Activated naive CD4-positive, alpha-beta T cell treated with anti-CD3 and anti-CD28 coated beads, Interleukin-2, amount 50 U/mL, for 72 hours (primary cell): ENCODE measurements at regions not wholly inside any gene's neighbourhood (a gene's known extent, or its start where the extent isn't known, plus 50 kb on each side); places are given as distances from the start of the nearest gene placed in this dataset.
"Not testable (repeated sequence)": the region's sequence is repeated elsewhere in the genome, so short reads cannot be mapped to it uniquely, and the experiment has no call there.

ENCODE experiments used
- ATAC-seq, 2 donors: fragments of 150-1000 bp; cut with Tn5 transposase; 2 replicates each; pipeline ENCODE4 v1.10.0; 2021; ENCODE audit warnings: mild to moderate bottlenecking in 2 of 2, moderate library complexity in 2 of 2
- DNase-seq, 2 donors: peaks; one replicate each; pipeline ENCODE4 v3.0.0; 2021 to 2022; ENCODE audit warnings: low spot score in 2 of 2
- H3K27ac Mint-ChIP-seq, 2 donors: one replicate each; pipeline ENCODE4 v1.8.0; 2022; ENCODE audit warnings: mild to moderate bottlenecking in 2 of 2, mixed read lengths in 2 of 2
- H3K36me3 Mint-ChIP-seq, 2 donors: one replicate each; pipeline ENCODE4 v1.8.0; 2022; ENCODE audit warnings: mixed read lengths in 2 of 2
- H3K9me3 Mint-ChIP-seq, 2 donors: one replicate each; pipeline ENCODE4 v1.8.0; 2022; ENCODE audit warnings: mixed read lengths in 2 of 2

DNA sequence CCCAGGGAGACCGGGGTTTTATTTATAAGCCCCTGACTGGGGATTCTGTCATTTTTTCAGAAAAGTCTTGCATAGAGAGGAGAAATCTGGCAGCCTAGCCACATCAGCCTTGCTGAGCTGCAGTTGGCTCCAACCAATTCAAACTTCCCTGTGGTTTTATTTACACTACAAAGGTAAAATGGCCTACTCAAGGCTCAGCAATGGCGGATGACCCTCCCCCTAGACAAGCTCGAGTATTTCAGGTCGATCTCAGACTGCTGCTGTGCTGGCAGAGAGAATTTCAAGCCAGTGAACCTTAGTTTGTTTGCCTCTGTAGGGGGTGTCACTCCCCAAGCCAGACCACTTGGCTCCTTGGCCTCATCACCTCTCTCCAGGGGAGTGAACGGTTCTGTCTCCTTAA, 52.9 kb downstream of the CDY2A start:
- not testable (repeated sequence) for ATAC-seq, H3K9me3 Mint-ChIP-seq, DNase-seq, H3K27ac Mint-ChIP-seq, H3K36me3 Mint-ChIP-seq

DNA sequence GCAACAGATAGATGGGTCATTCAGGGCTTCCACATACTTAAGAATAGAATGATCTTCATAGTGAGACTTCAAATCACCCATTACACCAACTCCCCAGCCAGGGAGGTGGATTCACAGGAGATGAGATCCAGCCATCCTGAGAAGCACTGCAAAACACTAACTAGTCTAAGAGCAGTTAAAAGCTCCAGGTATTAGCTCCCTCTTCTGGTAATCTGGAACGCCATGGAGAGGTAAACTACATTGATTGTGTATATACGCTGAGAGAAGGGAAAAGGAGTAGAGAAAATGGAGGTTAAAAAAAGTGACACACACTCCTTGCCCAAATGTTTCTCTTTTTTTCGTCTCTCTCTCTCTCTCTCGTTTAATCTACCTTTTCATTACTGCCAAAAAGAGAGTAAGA, 60.3 kb downstream of the CDY2A start:
- H3K36me3 Mint-ChIP-seq, H3K9me3 Mint-ChIP-seq, H3K27ac Mint-ChIP-seq, ATAC-seq, DNase-seq: not testable (repeated sequence)

DNA sequence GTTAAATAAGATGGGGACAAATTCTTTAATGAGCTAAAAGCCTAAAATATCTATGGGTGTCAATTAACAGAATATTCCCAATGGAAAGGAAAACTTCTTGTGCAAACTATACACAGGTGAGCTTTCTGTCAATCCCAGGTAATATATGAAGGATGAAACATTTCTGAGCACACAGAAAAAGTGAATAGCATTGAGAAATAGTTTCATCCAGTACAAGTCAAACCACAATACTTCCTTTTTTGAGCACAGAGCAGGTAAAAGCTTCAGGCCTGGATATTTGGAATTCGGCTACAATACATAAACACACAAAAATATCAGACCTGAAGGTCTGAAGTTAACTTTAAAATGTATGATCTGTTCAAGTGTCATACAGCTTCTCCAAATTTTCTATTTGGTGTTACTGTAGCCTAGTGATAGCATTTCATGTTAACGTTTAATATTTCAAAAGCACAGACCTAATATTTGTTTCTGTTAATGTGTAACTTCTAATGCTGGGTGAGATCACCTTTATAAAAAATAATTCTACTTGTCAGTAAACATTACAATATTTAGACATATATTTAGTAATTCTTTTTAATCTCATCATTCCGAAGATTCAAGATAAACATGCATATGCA, 60.9 kb downstream of the CDY2A start:
- not testable (repeated sequence) for H3K27ac Mint-ChIP-seq, DNase-seq, H3K9me3 Mint-ChIP-seq, ATAC-seq, H3K36me3 Mint-ChIP-seq

DNA sequence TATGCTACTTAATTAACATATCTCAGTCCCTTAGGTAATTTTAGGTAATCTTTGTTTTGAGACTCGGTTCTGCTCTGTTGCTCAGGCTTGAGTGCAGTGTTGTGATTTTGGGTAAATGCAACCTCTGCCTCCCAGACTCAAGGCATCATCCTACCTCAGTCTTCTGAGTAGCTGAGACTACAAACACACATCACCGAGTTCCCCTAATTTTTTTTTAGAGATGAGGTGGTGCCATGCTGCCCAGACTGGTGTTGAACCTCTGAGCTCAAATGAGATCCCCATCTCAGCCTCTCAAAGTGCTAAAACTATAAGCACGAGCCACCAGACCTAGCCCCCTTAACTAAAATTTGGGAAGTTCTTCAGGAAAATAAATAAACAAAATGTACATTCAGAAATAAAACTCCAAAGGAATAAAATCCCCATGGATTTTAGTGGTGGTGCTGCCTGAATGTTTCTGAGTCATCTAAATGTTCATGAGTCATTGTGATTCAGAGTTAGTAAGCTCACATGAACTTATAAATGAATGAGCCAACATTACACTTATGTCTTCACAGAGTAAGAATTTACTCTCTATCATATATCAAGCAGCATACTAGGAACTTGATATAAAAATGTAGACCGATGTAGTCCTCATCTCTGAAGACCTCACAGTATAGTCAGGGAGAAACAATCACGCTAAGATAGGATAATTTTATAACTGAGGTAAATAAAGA, 62.5 kb downstream of the CDY2A start:
- ATAC-seq, H3K9me3 Mint-ChIP-seq, H3K27ac Mint-ChIP-seq, DNase-seq, H3K36me3 Mint-ChIP-seq: not testable (repeated sequence)

DNA sequence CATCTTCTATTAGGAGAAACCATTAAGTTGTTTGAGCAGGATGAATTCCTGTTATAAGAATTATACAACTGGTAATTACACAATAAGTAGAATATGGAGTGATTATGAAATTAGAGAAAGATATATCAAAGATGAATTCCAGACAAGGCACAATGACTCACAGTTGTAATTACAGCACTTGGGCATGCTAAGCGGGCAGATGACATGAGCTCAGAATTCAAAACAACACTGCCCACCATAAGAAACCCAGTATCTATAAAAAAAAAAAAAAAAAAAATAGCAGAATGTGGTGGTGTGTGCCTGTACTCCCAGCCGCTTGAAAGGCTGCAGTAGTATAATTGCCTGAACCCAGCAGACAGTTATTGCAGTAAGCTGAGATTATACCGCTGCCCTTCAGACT, 67.4 kb downstream of the CDY2A start:
- not testable (repeated sequence) for H3K36me3 Mint-ChIP-seq, H3K9me3 Mint-ChIP-seq, DNase-seq, ATAC-seq, H3K27ac Mint-ChIP-seq

DNA sequence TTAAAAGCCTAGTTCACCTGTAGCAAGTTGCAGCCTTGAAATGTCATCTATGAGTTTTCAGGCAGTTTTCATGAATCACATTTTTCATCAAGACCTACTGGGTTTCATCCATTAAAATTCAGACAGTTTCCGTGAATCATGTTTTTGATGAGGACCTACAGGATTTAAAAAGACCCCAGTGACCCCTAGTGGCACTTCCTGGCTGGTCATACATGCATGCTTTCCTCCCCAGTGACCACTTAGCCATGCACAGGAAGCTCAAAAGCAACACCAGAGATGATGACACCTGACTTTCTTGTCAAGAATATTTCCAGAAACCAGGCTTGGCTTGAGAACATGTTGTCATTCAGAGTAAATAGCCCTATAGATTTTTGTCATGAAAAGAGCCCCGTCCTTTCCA, 80.1 kb downstream of the CDY2A start:
- H3K9me3 Mint-ChIP-seq, ATAC-seq, DNase-seq, H3K36me3 Mint-ChIP-seq, H3K27ac Mint-ChIP-seq: not testable (repeated sequence)

DNA sequence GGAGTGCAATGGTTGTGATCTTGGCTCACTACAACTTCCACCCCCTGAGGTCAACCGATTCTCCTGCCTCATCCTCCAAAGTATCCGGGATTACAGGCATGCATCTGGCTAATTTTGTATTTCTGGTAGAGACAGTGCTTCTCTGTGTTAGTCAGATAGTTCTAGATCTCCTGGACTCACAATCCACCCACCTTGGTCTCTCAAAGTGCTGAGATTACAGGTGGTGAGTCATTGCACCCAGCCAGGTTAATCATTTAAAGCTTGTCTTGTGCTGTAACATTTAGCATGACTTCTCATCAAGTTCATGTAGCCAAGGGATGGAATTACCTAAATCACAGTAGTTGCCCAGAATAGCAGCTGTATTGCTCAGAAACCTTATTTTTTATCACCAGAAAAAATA, 92.8 kb downstream of the CDY2A start:
- not testable (repeated sequence) for DNase-seq, H3K27ac Mint-ChIP-seq, ATAC-seq, H3K9me3 Mint-ChIP-seq, H3K36me3 Mint-ChIP-seq

DNA sequence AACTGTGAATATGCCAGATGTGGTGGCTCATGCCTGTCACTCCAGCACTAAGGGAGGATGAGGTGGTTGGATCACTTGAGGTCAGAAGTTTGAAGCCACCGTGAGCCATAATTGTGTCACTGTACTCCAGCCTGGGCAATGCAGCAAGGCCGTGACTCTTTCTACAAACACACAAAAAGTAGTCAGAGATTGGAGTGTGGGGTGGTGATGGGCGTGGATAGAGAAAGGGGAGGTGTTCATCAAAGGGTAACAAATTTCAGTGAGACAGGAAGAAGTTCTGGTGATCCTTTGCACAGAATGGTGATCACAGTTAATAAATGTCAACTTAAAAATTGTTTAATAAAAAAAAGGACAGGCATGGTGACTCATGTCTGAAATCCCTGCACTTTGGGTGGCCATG, 112.1 kb downstream of the CDY2A start:
- not testable (repeated sequence) for ATAC-seq, H3K9me3 Mint-ChIP-seq, H3K27ac Mint-ChIP-seq, H3K36me3 Mint-ChIP-seq, DNase-seq

DNA sequence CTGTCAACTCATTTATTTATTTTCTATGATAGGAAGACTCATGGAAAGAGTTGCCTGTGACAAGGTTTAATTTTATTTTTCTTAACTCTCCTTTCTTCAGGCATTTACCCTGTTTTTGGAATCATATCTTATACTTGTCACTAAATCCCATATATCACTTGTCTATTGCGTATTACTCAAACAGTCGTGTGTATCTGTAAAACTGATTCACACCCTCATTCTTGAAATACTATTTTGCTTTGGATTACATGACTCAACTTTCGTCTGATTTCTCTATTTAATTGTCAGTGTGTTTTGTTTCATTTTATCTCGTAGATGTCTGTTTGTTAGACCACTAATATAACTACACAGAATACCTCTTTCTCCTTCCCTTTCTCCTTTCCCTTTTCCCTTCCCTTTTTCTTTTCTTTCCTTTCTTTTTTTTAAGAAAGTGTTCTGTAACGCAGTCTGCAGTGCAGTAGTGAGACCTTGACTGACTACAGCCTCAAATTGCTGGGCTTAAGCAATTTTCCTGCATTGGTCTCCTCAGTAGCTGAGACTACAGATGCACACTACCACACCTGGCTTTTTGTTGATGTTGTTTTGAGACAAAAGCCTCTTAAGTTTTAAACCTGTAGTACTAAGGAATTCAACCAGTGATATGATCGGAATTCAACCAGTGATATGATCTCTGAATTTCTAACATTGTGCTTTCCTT, 113.9 kb downstream of the CDY2A start:
- DNase-seq, ATAC-seq, H3K9me3 Mint-ChIP-seq, H3K27ac Mint-ChIP-seq, H3K36me3 Mint-ChIP-seq: not testable (repeated sequence)

DNA sequence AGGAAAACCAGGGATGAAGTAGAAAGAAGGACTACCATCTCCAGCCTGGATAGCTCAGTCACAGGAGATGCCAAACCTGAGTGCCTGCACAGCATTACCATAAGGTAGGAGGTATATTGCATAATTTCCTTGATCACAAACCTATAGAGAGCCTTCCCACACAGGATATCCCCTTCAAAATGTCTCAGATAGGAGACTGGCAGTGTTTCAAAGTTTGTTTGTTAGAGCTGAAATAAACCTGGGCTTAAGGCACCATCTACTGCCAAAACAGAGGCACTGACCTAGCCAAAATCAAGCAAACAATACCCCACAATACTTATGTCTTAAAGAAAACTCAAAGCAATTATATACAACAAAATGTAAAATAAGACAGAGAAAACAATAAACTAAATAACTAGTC, 120.8 kb downstream of the CDY2A start:
- not testable (repeated sequence) for H3K27ac Mint-ChIP-seq, H3K36me3 Mint-ChIP-seq, H3K9me3 Mint-ChIP-seq, DNase-seq, ATAC-seq

DNA sequence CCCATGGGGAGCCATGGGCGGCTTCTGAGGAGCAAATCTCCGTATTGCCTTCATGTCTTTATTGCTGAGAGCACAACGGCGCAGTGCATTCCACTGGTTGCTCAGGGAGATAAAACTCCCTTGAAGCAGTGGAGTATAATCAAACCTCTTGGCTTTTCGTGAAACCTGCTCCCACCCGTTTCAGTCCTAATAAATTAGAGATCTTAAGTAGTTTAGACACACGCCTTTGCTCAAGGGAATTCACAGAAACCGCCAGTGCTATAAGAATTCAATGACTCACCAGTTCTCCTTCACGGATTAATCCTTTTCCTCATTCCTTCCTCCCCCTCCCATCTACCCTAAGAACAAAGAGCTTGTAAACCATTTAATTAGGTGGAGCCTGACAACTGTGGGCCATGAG, 127.0 kb downstream of the CDY2A start:
- H3K27ac Mint-ChIP-seq, H3K9me3 Mint-ChIP-seq, ATAC-seq, H3K36me3 Mint-ChIP-seq, DNase-seq: not testable (repeated sequence)

DNA sequence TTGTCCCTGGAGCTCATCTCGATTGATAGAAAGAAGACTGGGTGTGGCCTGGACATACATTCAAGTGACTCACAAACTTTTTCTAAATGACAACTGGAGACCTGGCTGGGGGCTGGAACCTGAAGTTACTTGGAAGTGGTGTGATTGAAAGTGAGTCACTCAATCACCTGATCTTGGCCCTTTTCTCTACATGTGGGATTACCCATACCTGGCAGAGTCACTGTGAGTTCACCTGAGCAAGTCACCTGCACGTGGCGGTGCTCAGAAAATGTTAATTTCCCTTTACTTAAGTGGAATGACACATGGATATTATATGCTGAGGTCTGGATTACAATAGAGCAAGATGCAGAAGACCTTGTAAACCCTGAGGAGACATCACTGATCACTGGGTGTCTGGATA, 140.2 kb downstream of the CDY2A start:
- not testable (repeated sequence) for H3K36me3 Mint-ChIP-seq, H3K9me3 Mint-ChIP-seq, ATAC-seq, DNase-seq, H3K27ac Mint-ChIP-seq

DNA sequence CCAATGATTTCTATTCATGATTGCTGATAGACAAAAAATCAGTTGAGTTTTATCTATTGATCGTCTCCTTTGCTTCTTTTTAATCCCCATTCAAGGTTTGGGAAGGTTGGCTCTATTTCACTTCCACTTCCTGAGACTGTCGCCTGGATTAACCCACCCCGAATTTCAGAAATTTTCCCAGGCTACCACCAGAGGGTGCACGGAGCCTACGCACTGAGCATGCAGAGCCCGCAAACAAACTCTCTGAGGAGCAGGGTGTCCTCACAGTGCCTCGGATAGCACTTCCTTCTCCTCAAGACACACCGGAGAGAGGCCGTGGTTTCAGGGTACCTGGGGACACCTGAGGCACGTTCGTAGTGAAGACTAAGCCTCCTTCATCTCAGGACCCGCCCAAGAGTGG, 150.5 kb downstream of the CDY2A start:
- H3K9me3 Mint-ChIP-seq, H3K27ac Mint-ChIP-seq, ATAC-seq, H3K36me3 Mint-ChIP-seq, DNase-seq: not testable (repeated sequence)

DNA sequence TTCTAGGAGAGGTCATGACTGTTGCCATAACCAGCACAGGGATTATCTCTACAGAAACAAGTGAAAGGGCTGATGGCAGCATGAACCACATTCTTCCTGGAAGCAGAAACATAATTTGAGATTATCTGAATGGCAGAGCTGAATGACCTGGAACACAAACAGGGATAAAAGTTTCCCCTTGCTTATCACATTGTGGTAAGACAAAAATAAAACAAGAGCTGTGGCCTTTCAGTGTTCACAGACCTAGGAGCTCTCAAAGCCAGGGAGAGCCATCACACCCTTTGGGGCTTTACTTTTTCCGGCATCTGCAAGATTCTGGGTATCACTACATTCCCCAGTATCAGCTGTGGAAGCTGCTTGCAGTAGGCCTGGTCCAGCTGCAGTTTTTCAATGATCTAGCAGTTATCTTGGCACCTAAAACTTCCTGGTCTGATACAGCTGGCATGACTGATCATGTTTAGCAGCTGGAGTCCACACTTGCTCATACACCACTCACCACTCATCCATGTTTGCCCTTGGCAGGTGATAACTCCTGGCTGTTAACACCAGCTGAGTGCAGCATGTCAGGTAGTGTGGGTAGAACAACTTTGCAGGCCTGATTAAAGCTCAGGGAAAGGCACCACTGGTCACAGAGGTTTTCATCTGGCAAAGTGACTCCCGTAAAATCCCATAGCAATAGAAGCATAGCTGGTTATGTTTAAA, 163.5 kb downstream of the CDY2A start:
- DNase-seq, H3K36me3 Mint-ChIP-seq, H3K9me3 Mint-ChIP-seq, H3K27ac Mint-ChIP-seq, ATAC-seq: not testable (repeated sequence)

DNA sequence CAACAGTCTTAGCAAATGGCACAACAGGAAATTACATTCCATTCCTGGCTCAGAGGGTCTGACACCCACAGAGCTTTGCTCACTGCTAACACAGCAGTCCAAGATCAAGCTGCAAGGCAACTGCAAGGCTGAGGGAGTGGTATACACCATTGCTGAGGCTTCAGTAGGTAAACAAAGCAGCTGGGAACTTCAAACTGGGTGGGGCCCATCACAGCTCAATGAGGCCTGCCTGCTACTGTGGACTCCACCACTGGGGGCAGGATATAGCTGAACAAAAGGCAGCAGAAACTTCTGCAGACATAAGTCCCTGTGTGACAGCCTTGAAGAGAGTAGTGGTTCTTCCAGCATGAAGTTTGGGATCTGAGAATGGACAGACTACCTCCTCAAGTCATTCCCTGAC, 212.0 kb downstream of the CDY2A start:
- not testable (repeated sequence) for H3K36me3 Mint-ChIP-seq, ATAC-seq, DNase-seq, H3K9me3 Mint-ChIP-seq, H3K27ac Mint-ChIP-seq

DNA sequence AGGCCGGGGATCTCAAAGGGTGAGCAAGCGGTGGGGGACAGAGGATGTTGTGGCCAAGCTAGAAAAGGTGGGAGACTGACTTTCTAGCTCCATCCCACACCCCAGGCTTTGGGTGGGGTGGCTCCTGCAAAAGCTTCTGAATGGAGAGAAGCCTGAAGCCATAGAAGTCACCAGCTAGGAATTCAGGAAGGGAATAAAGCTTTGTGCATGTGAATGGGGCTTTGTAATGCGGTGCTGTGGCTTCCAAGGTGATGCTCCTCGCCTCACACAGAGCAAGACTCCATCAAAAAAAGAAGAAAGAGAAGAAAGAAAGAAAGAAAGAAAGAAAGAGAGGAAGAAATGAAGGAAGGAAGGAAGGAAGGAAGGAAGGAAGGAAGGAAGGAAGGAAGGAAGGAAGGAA, 237.0 kb downstream of the CDY2A start:
- H3K36me3 Mint-ChIP-seq, DNase-seq, H3K27ac Mint-ChIP-seq, H3K9me3 Mint-ChIP-seq, ATAC-seq: not testable (repeated sequence)

DNA sequence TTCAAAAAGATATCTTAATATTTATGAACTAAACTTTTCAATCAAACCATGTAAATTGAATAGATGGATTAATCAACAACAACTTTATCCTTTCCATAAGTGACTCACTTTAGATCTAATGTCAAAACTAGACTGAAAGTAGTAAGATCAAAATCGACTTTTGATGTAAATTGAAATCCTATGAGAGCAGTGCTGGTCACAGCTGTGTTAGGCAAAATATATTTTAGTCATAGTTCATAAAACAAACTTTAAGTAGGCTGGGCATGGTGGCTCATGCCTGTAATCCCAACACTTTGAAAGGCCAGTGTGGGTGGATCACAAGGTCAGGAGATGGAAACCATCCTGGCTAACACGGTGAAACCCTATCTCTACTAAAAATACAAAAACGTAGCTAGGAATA, 245.5 kb downstream of the CDY2A start:
- H3K36me3 Mint-ChIP-seq, H3K9me3 Mint-ChIP-seq, DNase-seq, H3K27ac Mint-ChIP-seq: not testable (repeated sequence)
- ATAC-seq, result peak in 1 of 2 donors; percentile 48
